GM19395 (cell line): ENCODE measurements at regions not wholly inside any gene's neighbourhood (a gene's known extent, or its start where the extent isn't known, plus 50 kb on each side); places are given as distances from the start of the nearest gene placed in this dataset.
"Not testable (repeated sequence)": the region's sequence is repeated elsewhere in the genome, so short reads cannot be mapped to it uniquely, and the experiment has no call there.

Experiments used
- ATAC-seq: cut with Tn5 transposase; IDR thresholded peaks from one replicate; pipeline ENCODE4 v1.9.1; 2021; ENCODE audit warnings: mild to moderate bottlenecking, moderate library complexity; ENCODE audit not compliant: unreplicated experiment

DNA sequence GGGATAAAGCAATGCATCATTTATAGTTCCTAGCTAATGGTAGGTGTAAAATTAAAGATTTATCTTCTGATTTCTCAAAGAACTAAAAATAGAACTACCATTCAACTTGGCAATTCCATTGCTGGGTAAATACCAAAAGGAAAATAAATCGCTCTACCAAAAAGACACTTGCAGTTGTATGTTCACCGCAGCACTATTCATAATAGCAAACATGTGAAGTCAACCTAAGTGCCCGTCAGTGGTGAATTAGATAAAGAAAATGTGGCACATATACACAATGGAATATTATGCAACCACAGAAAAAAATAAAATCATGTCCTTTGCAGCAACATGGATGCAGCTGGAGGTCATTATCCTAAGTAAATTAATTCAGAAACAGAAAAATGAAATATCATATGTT is 192.8 kb upstream of the ADRA1D start:
- no peak for ATAC-seq

- no peak for ATAC-seq
Observed at GRCh38 chr20:4441191-4441590, 192.1 kb upstream of the ADRA1D start.

DNA sequence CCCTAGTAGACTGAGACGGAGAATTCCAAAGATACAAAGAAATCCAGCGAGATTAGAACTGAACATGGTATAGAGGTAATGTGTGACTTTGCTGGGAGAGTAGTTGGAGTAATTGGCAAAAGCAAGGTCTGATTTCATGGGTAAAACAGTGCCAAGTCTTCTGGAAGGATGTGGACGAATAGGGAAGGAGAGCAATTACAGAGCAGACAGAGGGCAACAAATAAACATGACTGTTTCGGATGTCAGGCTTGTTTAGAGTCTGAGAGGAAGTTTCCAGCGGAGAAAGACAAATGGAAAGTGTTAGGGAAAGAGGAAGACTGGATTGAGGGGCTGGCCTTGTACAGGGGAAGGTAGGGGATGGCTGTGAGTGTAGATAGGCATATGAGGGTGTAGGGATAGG is 190.4 kb upstream of the ADRA1D start:
- no peak for ATAC-seq

GRCh38 chr20:4437131-4437530 is 188.0 kb upstream of the ADRA1D start:
- no peak for ATAC-seq

GRCh38 chr20:4435671-4436455 is 186.8 kb upstream of the ADRA1D start:
- no peak for ATAC-seq

DNA sequence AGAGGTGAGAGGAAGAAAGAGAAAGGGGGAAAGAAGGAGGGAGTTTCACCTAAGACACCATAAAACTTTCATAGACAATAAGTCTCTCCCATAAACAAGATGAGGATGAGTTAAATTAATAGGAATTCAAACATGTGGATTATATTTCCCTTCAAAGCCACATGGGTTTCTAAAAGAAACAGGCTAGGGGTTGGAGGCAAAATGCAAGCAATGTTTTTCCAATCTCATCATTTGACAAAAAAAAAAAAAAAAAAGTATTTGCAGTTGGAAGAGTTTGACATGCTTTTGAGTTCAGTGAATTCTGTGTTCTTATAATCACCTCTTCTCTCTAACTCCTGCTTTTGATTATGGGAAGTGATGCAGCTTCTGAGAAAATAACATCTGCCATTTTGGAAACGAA is 186.1 kb upstream of the ADRA1D start:
- ATAC-seq = no peak

DNA sequence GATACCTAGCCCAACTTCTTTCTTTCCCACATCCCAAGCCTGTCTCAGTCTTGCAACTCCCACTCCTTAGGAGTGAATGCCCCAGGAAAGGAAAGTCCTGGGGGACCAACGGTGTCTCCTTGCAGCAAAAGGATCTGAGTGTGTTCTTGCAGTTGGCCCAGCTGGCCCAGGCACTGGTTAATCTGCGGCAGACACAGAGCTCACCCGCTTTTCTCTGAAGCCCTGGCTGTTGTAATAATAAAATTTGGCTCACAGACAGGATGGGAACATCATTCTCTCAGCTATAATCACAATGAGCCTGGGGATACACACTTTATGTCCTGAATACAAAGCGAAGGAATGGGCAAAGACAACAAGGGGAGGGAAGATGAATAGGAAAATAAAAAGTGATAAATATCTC is 185.6 kb upstream of the ADRA1D start:
- no peak for ATAC-seq

DNA sequence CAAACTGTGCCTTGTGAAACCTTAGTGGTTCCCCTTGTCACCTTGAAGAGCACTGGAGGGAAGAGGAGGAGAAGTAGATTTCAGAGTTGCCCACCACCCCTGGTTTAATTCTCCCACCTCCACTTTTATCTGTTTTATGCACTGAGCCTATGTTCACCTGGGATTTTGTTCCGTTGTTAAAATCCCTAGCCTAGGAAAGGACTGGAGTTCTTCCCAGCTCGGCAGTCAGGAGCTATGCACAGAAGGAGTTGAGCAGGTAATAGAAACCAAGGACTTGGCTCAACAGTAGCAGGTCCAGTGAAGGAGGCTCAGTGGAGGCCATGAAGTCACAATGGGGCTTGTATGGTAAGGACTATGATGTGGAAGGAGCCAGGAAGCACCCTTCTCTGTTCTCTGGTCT is 182.4 kb upstream of the ADRA1D start:
- no peak for ATAC-seq

GRCh38 chr20:4430826-4431225 is 181.7 kb upstream of the ADRA1D start:
- ATAC-seq = not testable (repeated sequence)

DNA sequence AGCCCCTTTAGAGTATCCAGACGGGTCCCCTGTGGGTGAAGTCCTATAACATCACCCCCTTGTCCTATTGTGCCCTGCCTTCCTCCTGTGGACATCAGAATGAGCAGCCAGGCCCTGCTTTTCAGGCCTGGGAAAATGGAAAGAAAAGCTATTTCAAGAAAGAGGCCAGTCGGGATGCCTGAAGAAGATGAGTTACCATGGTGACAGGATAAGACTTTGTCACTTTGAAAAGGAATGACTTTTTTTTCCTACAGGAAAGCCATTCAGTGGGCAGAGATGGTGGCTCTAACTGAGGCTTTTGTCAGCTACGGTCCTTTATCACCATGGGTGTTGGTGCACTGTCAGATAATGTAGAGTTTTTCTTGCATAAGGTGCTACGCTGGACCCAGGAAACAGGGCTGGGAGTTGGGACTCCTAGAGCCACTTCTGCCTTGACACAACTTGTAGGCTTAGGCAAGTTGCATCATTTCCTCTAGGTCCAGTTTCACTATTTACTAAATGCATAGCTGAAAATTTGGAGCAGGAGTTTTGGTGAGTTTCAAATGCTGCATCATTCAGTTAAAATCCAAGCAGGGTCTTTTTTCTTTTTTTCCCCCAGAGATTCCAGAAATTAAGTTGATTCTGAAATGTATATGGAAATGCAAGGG is 179.0 kb upstream of the ADRA1D start:
- ATAC-seq = no peak

- ATAC-seq = no peak
Observed at GRCh38 chr20:4418141-4418540, 169.1 kb upstream of the ADRA1D start.

DNA sequence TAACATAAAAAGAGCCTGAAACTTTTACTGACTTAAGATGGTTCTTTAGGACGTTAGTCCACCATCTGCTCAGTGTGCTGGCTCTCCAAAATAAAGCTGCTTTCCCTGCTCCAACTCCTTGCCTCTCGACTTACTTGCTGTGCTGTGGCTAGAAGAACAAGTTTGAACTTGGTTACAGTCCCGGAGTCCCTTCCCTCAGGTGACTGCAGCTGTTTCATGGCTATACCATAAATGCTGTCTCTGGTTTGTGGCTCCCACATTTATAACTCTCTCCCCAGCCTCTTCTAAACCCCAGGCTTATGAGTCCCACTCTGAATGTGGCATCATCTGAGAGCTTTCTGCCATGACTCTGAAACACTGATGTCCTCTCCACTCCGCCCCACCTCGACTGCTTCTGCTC is 166.2 kb upstream of the ADRA1D start:
- ATAC-seq = no peak

- no peak for ATAC-seq
Observed at GRCh38 chr20:4413314-4414049, 164.4 kb upstream of the ADRA1D start.

DNA sequence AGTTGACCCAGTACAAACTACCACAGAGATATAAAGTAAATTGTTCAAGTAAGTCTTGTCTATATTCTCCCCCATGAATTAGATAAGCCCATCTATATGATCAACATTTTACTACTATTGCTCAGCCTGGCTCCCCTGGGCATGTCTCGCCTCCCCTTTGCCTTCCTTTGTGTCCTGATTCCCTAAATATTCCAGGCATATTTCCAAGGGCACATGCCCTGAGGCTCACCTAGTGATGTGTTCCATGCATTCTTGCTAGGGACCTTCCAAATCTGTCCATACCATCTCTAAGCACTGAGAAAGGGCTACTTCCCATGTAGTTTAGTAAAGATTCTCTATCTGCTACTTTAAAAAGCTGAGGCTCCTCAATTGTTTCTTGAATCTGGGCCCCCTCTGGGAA is 163.1 kb upstream of the ADRA1D start:
- no peak for ATAC-seq

GRCh38 chr20:4411744-4412143 is 162.7 kb upstream of the ADRA1D start:
- no peak for ATAC-seq

GRCh38 chr20:4406627-4407026 is 157.5 kb upstream of the ADRA1D start:
- no peak for ATAC-seq

- ATAC-seq = no peak
Observed at GRCh38 chr20:4401601-4402000, 152.5 kb upstream of the ADRA1D start.

GRCh38 chr20:4384961-4385360 is 135.9 kb upstream of the ADRA1D start:
- ATAC-seq = no peak

- no peak for ATAC-seq
Observed at GRCh38 chr20:4383961-4384360, 134.9 kb upstream of the ADRA1D start.

- ATAC-seq = no peak
Observed at GRCh38 chr20:4375881-4376280, 126.8 kb upstream of the ADRA1D start.

DNA sequence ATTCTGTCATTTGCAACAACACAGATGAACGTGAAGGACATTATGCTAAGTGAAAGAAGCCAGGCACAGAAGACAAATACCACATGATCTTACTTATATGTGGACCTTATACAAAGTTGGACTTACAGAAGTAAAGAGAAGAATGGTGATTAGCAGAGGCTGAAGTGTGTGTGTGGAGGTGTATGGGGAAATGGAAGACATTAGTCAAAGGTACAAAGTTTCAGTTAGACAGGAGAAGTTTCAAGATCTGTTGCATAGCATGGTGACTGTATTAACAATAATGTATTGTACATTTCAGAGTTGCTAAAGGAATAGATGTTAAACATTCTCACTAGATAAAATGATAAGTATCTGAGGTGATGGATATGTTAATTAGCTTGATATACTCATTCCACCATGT is 124.4 kb upstream of the ADRA1D start:
- no peak for ATAC-seq
